Mesenchymal stem cell (in vitro differentiated cells and primary cell): ENCODE measurements at regions not wholly inside any gene's neighbourhood (a gene's known extent, or its start where the extent isn't known, plus 50 kb on each side); places are given as distances from the start of the nearest gene placed in this dataset.

Experiments
- DNase-seq: peaks from one replicate; pipeline ENCODE4 v3.0.0-alpha.2; 2013
- H2AFZ ChIP-seq: one replicate; pipeline ENCODE4 v1.6.1; 2013; ENCODE audit warnings: low read depth, mild to moderate bottlenecking, control low read depth, inconsistent platforms, low read length, moderate library complexity
- H2AK5ac ChIP-seq: 2 replicates; pipeline ENCODE4 v1.6.1; 2013; ENCODE audit warnings: low read length, moderate library complexity, mild to moderate bottlenecking, inconsistent platforms; ENCODE audit not compliant: severe bottlenecking
- H2BK120ac ChIP-seq: one replicate; pipeline ENCODE4 v1.6.1; 2013; ENCODE audit warnings: low read depth, mild to moderate bottlenecking, inconsistent platforms, low read length, moderate library complexity
- H2BK12ac ChIP-seq, 2 experiments: one replicate each; pipeline ENCODE4 v1.6.1; 2013; ENCODE audit warnings: inconsistent platforms in 2 of 2, low read length in 2 of 2, mild to moderate bottlenecking in 2 of 2, moderate library complexity in 2 of 2, control low read depth in 1 of 2
- H2BK15ac ChIP-seq: one replicate; pipeline ENCODE4 v1.6.1; 2013; ENCODE audit warnings: mild to moderate bottlenecking, low read depth, inconsistent platforms; ENCODE audit not compliant: poor library complexity, severe bottlenecking
- H2BK5ac ChIP-seq: 2 replicates; pipeline ENCODE4 v1.6.1; 2013; ENCODE audit warnings: low read depth, mild to moderate bottlenecking, low read length, control low read depth, inconsistent platforms; ENCODE audit not compliant: poor library complexity, severe bottlenecking
- H3K14ac ChIP-seq, 2 experiments: one replicate each; pipeline ENCODE4 v1.6.1; 2013; ENCODE audit warnings: inconsistent platforms in 2 of 2, low read length in 2 of 2, control low read depth in 1 of 2, mild to moderate bottlenecking in 1 of 2, moderate library complexity in 1 of 2
- H3K18ac ChIP-seq, 2 experiments: one replicate each; pipeline ENCODE4 v1.6.1; 2013; ENCODE audit warnings: inconsistent platforms in 2 of 2, low read length in 2 of 2, control low read depth in 1 of 2, low read depth in 1 of 2, mild to moderate bottlenecking in 1 of 2
- H3K23ac ChIP-seq, 2 experiments: one replicate each; pipeline ENCODE4 v1.6.1; 2013; ENCODE audit warnings: inconsistent platforms in 2 of 2, low read length in 2 of 2, mild to moderate bottlenecking in 2 of 2, moderate library complexity in 2 of 2, control low read depth in 1 of 2
- H3K27ac ChIP-seq: 2 replicates; pipeline ENCODE4 v1.5.1; 2013; ENCODE audit warnings: mild to moderate bottlenecking, moderate library complexity, low read length, control low read depth, inconsistent platforms; ENCODE audit not compliant: poor library complexity, severe bottlenecking
- H3K27me3 ChIP-seq, 2 experiments: 2 replicates each; pipeline versions ENCODE4 v1.6.1 to v1.7.0; 2013; ENCODE audit warnings: low read length in 2 of 2, mild to moderate bottlenecking in 2 of 2, moderate library complexity in 2 of 2, control low read depth in 1 of 2, inconsistent platforms in 1 of 2; ENCODE audit not compliant: control insufficient read depth in 1 of 2, insufficient read depth in 1 of 2
- H3K36me3 ChIP-seq, 2 experiments: 2 replicates each; pipeline versions ENCODE4 v1.6.1 to v1.7.0; 2013; ENCODE audit warnings: low read length in 2 of 2, control low read depth in 1 of 2, inconsistent platforms in 1 of 2, low read depth in 1 of 2, mild to moderate bottlenecking in 1 of 2; ENCODE audit not compliant: insufficient read depth in 2 of 2, control insufficient read depth in 1 of 2
- H3K4ac ChIP-seq, 2 experiments: one replicate each; pipeline ENCODE4 v1.6.1; 2013; ENCODE audit warnings: inconsistent platforms in 2 of 2, low read length in 2 of 2, mild to moderate bottlenecking in 2 of 2, moderate library complexity in 2 of 2, control low read depth in 1 of 2, low read depth in 1 of 2
- H3K4me1 ChIP-seq: 2 replicates; pipeline ENCODE4 v1.6.1; 2013; ENCODE audit warnings: low read depth, low read length, control low read depth; ENCODE audit not compliant: control insufficient read depth, insufficient read depth
- H3K4me2 ChIP-seq: 2 replicates; pipeline ENCODE4 v1.6.1; 2013; ENCODE audit warnings: low read length, mild to moderate bottlenecking, inconsistent platforms; ENCODE audit not compliant: poor library complexity, severe bottlenecking
- H3K4me3 ChIP-seq, 2 experiments: 2 replicates each; pipeline versions ENCODE4 v1.5.1 to v1.7.0; 2013; ENCODE audit warnings: low read length in 2 of 2, mild to moderate bottlenecking in 2 of 2, control low read depth in 1 of 2, low read depth in 1 of 2; ENCODE audit not compliant: insufficient read depth in 1 of 2
- H3K79me1 ChIP-seq: replicated peaks from 2 replicates; pipeline ENCODE4 v1.6.1; 2013; ENCODE audit warnings: mild to moderate bottlenecking, control low read depth, low read length, inconsistent platforms; ENCODE audit not compliant: poor library complexity, severe bottlenecking
- H3K9ac ChIP-seq: 2 replicates; pipeline ENCODE4 v1.7.0; 2013; ENCODE audit warnings: mild to moderate bottlenecking, low read length, moderate library complexity
- H3K9me3 ChIP-seq: 2 replicates; pipeline ENCODE4 v1.7.0; 2013; ENCODE audit warnings: mild to moderate bottlenecking, low read length; ENCODE audit not compliant: control insufficient read depth
- H4K8ac ChIP-seq: one replicate; pipeline ENCODE4 v1.6.1; 2013; ENCODE audit warnings: inconsistent platforms, mild to moderate bottlenecking, low read length, moderate library complexity
- H4K91ac ChIP-seq: one replicate; pipeline ENCODE4 v1.6.1; 2013; ENCODE audit warnings: mild to moderate bottlenecking, low read length, inconsistent platforms
- WGBS: methylation state at CpG from one replicate; pipeline ENCODE4 v1.1.7; 2013; ENCODE audit warnings: mixed read lengths; 5-methylcytosine and 5-hydroxymethylcytosine counted together

DNA sequence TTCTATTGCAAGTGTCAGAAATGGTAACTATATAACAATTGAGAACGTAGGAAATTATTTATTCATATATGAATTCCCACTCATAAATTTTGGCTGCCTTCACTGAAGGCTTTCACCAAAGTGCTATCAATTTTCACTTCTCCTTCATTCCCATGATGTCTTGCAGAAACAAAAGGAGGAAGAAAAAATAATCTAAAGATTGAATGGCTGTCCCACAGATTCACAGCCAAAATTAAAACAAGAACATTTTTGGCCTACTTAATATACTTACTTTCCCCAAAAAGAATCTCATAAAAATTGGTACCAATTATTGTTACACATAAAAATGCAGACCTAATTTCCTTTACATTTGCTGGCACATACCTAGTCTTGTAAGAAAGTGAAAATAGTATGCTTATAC is 616.1 kb downstream of the CD109 start:
- Histone ChIP-seq H2BK12ac (no peak overlapping the region), H2AK5ac (no peak overlapping the region), H3K4me3 (no peak overlapping the region), H3K14ac (no peak overlapping the region), H4K8ac (no peak overlapping the region), H3K27me3 (no peaks in the 10 kb centered on the region), H3K79me1 (no peaks in the 10 kb centered on the region), H4K91ac (no peak overlapping the region), H3K23ac (no peak overlapping the region), H2BK15ac (no peak overlapping the region), H3K4me1 (no peaks in the 10 kb centered on the region), H2BK5ac (no peak overlapping the region), H3K18ac (no peak overlapping the region), H3K36me3 (no peaks in the 10 kb centered on the region), H2BK120ac (no peak overlapping the region), H3K9me3 (no peaks in the 10 kb centered on the region), H3K9ac (no peak overlapping the region), H2AFZ (no peak overlapping the region), H3K4ac (no peak overlapping the region), H3K27ac (no peak overlapping the region), H3K4me2 (no peak overlapping the region)
- no CpG with 5 or more reads among the region's 1 CpG for WGBS
- no peak for DNase-seq

DNA sequence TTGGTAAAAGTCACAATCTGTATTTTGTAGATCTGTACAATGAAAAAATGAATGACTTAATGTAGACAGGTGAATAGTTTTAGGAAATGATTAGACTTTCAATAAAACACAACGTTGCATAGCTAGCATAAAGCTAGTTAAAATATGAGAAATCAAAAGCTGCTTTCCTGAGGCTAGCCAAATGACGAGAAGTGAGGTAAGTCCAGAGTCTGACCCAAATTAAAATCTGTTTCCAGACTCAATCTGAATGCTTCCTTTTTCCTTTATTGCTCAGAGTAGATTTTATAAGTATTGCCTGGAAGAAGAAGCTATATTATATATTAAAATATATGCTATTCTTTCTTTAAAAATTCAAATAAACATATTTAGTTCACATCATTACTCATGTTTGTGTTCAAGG is 615.4 kb downstream of the CD109 start:
- Histone ChIP-seq H2BK12ac (no peak overlapping the region), H4K8ac (no peak overlapping the region), H3K27me3 (no peaks in the 10 kb centered on the region), H3K14ac (no peak overlapping the region), H3K79me1 (no peaks in the 10 kb centered on the region), H3K9ac (no peak overlapping the region), H3K18ac (no peak overlapping the region), H3K27ac (no peak overlapping the region), H3K4me3 (no peak overlapping the region), H2BK15ac (no peak overlapping the region), H3K4me1 (no peaks in the 10 kb centered on the region), H2AK5ac (no peak overlapping the region), H2AFZ (no peak overlapping the region), H4K91ac (no peak overlapping the region), H3K4me2 (no peak overlapping the region), H3K23ac (no peak overlapping the region), H3K36me3 (no peaks in the 10 kb centered on the region), H2BK120ac (no peak overlapping the region), H3K9me3 (no peaks in the 10 kb centered on the region), H3K4ac (no peak overlapping the region), H2BK5ac (no peak overlapping the region)
- DNase-seq = no peak
- 70% methylated on average over 2 of the region's 2 CpGs for WGBS

DNA sequence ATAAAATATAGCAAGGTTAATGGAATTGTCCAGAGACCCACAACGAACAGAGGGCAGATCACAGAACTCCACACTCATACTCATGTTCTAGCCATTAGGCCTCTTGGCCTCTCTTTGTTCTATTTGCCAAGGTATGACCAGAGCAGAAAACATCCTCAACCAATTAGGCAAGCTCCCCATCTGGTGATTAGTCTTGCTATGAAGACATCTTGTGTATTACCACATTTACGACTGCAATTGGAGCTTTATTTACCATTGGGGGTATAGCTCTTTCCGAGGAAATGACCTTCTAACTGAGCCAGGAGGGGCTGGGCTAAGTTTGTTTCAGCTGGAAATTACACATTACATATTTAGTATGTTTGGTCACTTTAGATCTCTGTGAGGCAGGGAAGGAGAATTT is 593.9 kb downstream of the CD109 start:
- no peak overlapping the region for H3K4ac ChIP-seq
- H3K27ac ChIP-seq = no peak overlapping the region
- no peak overlapping the region for H2BK12ac ChIP-seq
- H3K79me1 ChIP-seq = no peaks in the 10 kb centered on the region
- H3K14ac ChIP-seq = no peak overlapping the region
- H3K36me3 ChIP-seq = no peaks in the 10 kb centered on the region
- WGBS = 90% methylated on average over 2 of the region's 3 CpGs
- H3K9ac ChIP-seq = no peak overlapping the region
- no peak overlapping the region for H4K8ac ChIP-seq
- no peak overlapping the region for H2AK5ac ChIP-seq
- H2BK120ac ChIP-seq = no peak overlapping the region
- peak; percentile 31 for DNase-seq
- no peak overlapping the region for H3K23ac ChIP-seq
- H2BK15ac ChIP-seq = no peak overlapping the region
- H2AFZ ChIP-seq = no peak overlapping the region
- H3K18ac ChIP-seq = no peak overlapping the region
- H3K4me1 ChIP-seq = peaks cover 1% of the 10 kb centered on the region
- H3K4me3 ChIP-seq = no peak overlapping the region
- H4K91ac ChIP-seq = no peak overlapping the region
- H3K27me3 ChIP-seq = no peaks in the 10 kb centered on the region
- H2BK5ac ChIP-seq = no peak overlapping the region
- H3K9me3 ChIP-seq = peaks cover 3% of the 10 kb centered on the region
- H3K4me2 ChIP-seq = no peak overlapping the region

DNA sequence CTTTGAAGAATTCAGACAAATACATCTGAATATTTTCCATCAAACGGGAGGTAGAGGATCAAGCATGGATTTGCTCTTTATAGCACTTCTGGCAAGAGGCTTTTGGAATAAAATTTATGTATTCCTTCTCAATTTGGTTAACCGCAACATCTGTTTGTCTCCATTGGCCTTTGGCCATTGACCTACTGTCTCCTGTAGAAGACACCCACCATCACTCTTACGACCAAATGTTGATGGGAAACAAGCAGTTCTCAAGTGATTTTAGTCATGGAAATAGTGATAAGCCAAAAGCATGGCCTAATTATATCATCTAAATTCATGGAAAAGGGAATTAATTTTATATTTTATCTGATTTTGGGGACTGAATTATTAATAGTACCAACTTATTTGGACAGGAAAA is 591.9 kb downstream of the CD109 start:
- no peak overlapping the region for H4K8ac ChIP-seq
- no peak overlapping the region for H3K4me2 ChIP-seq
- H3K4me3 ChIP-seq = no peak overlapping the region
- H2AFZ ChIP-seq = no peak overlapping the region
- H3K18ac ChIP-seq = no peak overlapping the region
- H2BK120ac ChIP-seq = no peak overlapping the region
- no peak overlapping the region for H2BK5ac ChIP-seq
- H3K27me3 ChIP-seq = no peaks in the 10 kb centered on the region
- no peak overlapping the region for H3K14ac ChIP-seq
- DNase-seq = no peak
- no peak overlapping the region for H3K23ac ChIP-seq
- H2BK12ac ChIP-seq = no peak overlapping the region
- H2AK5ac ChIP-seq = no peak overlapping the region
- H3K9ac ChIP-seq = no peak overlapping the region
- WGBS = 75% methylated on average over 1 of the region's 3 CpGs
- no peak overlapping the region for H2BK15ac ChIP-seq
- H3K9me3 ChIP-seq = peaks cover 3% of the 10 kb centered on the region
- H3K36me3 ChIP-seq = no peaks in the 10 kb centered on the region
- no peak overlapping the region for H3K27ac ChIP-seq
- H4K91ac ChIP-seq = no peak overlapping the region
- peaks cover 1% of the 10 kb centered on the region for H3K4me1 ChIP-seq
- no peak overlapping the region for H3K4ac ChIP-seq
- no peaks in the 10 kb centered on the region for H3K79me1 ChIP-seq
